Osteoblast (primary cell): ENCODE measurements at regions not wholly inside any gene's neighbourhood (a gene's known extent, or its start where the extent isn't known, plus 50 kb on each side); places are given as distances from the start of the nearest gene placed in this dataset.

ENCODE experiments used
- DNase-seq: peaks from one replicate; pipeline ENCODE4 v3.0.0; 2011; ENCODE audit warnings: low spot score, mixed read lengths; ENCODE audit not compliant: insufficient read length; ENCODE audit errors: missing footprints
- H2AFZ ChIP-seq: 2 replicates; pipeline ENCODE4 v1.6.0; 2011; ENCODE audit warnings: mild to moderate bottlenecking, low read length
- H3K27ac ChIP-seq: 2 replicates; pipeline ENCODE4 v1.5.1; 2011; ENCODE audit warnings: mild to moderate bottlenecking, low read depth, low read length, moderate library complexity
- H3K27me3 ChIP-seq: 2 replicates; pipeline ENCODE4 v1.6.0; 2012; ENCODE audit warnings: mild to moderate bottlenecking, control low read depth, inconsistent platforms, low read length, moderate library complexity; ENCODE audit not compliant: insufficient read depth
- H3K36me3 ChIP-seq: 2 replicates; pipeline ENCODE4 v1.5.1; 2011; ENCODE audit warnings: mild to moderate bottlenecking, low read length, control low read depth, moderate library complexity; ENCODE audit not compliant: insufficient read depth
- H3K4me1 ChIP-seq: 2 replicates; pipeline ENCODE4 v1.5.1; 2011; ENCODE audit warnings: mild to moderate bottlenecking, low read length, control low read depth, moderate library complexity; ENCODE audit not compliant: insufficient read depth
- H3K4me2 ChIP-seq: 2 replicates; pipeline ENCODE4 v1.6.0; 2011; ENCODE audit warnings: mild to moderate bottlenecking, low read length; ENCODE audit not compliant: insufficient read depth
- H3K4me3 ChIP-seq: fragments of 200-600 bp; sonication (generic); 3 replicates; pipeline ENCODE4 v1.5.1; 2012; ENCODE audit warnings: mild to moderate bottlenecking, low read length, inconsistent platforms; ENCODE audit not compliant: insufficient read depth
- H3K79me2 ChIP-seq: 2 replicates; pipeline ENCODE4 v1.6.0; 2012; ENCODE audit warnings: mild to moderate bottlenecking, low read length, control low read depth, inconsistent platforms; ENCODE audit not compliant: insufficient read depth
- H3K9me3 ChIP-seq: 2 replicates; pipeline ENCODE4 v1.5.1; 2011; ENCODE audit warnings: low read depth, low read length, control low read depth
- H4K20me1 ChIP-seq: 2 replicates; pipeline ENCODE4 v1.6.0; 2012; ENCODE audit warnings: mild to moderate bottlenecking, low read length, control low read depth; ENCODE audit not compliant: insufficient read depth
- TF ChIP-seq, protein P1 (sequence below): IDR thresholded peaks from 2 replicates; pipeline ENCODE4 v1.5.1; 2011; ENCODE audit warnings: mild to moderate bottlenecking, low read depth, low read length, moderate library complexity; ENCODE audit errors: extremely low read depth

DNA sequence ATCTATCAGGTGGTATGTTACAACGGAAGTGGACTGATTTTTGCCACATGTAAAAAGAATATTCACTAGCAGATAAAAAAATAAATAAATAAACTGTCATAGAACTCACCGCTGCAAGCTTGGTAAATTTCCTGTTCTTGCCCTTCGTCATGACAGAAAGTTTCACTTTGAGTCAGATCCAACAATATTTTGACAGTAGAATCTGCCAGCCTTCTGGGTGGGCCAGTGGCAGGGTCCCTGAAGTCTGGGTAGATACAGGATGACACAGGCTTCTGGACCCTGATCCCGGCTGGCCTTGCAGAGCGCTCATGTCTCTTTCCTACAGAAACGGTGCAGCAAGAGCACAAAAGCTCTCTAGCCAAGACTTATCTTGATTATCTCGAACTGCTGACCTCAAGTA is 97.8 kb upstream of the PMAIP1 start:
- H3K4me3 ChIP-seq, result no peak overlapping the region

DNA sequence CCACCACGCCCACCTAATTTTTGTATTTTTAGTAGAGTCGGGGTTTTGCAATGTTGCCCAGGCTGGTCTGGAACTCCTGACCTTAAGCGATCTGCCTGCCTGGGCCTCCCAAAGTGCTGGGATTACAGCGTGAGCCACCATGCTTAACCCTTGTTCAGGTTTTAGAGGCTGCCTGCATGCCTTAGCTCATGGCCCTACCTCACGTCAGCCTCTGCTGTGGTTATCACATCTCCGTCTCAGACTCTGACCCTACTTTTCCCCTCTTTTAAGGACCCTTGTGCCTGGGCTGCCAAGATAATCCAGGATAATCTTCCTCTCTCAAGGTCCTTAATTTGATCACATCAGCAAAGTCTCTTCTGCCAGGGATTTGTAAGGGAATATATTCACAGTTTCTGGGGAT is 98.2 kb upstream of the PMAIP1 start:
- Histone ChIP-seq H3K79me2 (no peaks in the 10 kb centered on the region), H3K27ac (no peak overlapping the region), H3K36me3 (no peaks in the 10 kb centered on the region), H3K27me3 (no peaks in the 10 kb centered on the region), H2AFZ (no peak overlapping the region), H3K4me3 (no peak overlapping the region), H3K9me3 (no peaks in the 10 kb centered on the region), H4K20me1 (no peaks in the 10 kb centered on the region), H3K4me2 (no peak overlapping the region), H3K4me1 (no peaks in the 10 kb centered on the region)
- no peak for DNase-seq
- TF ChIP-seq, protein P1, sequence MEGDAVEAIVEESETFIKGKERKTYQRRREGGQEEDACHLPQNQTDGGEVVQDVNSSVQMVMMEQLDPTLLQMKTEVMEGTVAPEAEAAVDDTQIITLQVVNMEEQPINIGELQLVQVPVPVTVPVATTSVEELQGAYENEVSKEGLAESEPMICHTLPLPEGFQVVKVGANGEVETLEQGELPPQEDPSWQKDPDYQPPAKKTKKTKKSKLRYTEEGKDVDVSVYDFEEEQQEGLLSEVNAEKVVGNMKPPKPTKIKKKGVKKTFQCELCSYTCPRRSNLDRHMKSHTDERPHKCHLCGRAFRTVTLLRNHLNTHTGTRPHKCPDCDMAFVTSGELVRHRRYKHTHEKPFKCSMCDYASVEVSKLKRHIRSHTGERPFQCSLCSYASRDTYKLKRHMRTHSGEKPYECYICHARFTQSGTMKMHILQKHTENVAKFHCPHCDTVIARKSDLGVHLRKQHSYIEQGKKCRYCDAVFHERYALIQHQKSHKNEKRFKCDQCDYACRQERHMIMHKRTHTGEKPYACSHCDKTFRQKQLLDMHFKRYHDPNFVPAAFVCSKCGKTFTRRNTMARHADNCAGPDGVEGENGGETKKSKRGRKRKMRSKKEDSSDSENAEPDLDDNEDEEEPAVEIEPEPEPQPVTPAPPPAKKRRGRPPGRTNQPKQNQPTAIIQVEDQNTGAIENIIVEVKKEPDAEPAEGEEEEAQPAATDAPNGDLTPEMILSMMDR, result no peak

More for the DNA sequence above, 97.8 kb upstream of the PMAIP1 start:
- Histone ChIP-seq H3K36me3 (no peaks in the 10 kb centered on the region), H4K20me1 (no peaks in the 10 kb centered on the region), H3K4me2 (no peak overlapping the region), H3K27ac (no peak overlapping the region), H3K79me2 (no peaks in the 10 kb centered on the region), H3K4me1 (no peaks in the 10 kb centered on the region), H3K27me3 (no peaks in the 10 kb centered on the region), H2AFZ (no peak overlapping the region), H3K9me3 (no peaks in the 10 kb centered on the region)
- DNase-seq, result no peak
- TF ChIP-seq, protein P1, result no peak

- no peaks in the 10 kb centered on the region for H3K4me1 ChIP-seq
- TF ChIP-seq, protein P1, result no peak
- no peaks in the 10 kb centered on the region for H4K20me1 ChIP-seq
- H3K79me2 ChIP-seq, result no peaks in the 10 kb centered on the region
- H2AFZ ChIP-seq, result no peak overlapping the region
- no peaks in the 10 kb centered on the region for H3K36me3 ChIP-seq
- no peak overlapping the region for H3K27ac ChIP-seq
- no peak overlapping the region for H3K4me2 ChIP-seq
- no peak for DNase-seq
- H3K27me3 ChIP-seq, result no peaks in the 10 kb centered on the region
- no peaks in the 10 kb centered on the region for H3K9me3 ChIP-seq
- H3K4me3 ChIP-seq, result no peak overlapping the region
Observed at GRCh38 chr18:59800897-59801296, 98.9 kb upstream of the PMAIP1 start.

DNA sequence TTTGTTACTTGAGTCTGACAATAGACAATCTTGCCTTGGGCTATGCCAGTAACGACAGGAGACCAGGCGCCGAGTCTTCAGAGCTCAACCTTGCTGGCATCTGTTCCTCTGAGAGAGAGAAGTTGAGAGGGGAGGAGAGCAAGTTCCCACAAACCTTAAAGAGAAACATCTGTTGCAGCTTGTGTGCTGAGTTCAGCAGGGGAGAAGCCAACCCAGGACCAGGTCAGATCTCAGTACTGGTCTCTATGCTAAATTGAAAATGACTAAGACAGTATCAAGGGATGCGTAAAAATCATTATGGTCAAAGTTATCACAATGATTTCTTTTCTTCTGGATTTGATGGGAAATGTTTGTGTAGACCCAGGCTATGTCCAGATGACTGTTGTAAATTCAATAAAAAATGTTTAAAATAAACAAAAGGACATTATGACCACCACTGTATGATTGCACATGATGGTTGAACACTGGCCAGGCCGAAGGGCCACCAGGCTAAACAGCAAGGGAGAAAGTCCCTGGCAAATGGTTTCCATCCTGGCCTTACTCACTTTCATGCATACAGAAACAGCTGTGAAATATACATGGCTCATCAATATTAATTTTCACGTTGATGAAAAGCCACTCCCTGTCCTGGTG is 100.3 kb upstream of the PMAIP1 start:
- Histone ChIP-seq H2AFZ (no peak overlapping the region), H3K27ac (no peak overlapping the region), H3K9me3 (no peaks in the 10 kb centered on the region), H3K4me3 (no peak overlapping the region), H4K20me1 (no peaks in the 10 kb centered on the region), H3K4me2 (no peak overlapping the region), H3K36me3 (no peaks in the 10 kb centered on the region), H3K27me3 (no peaks in the 10 kb centered on the region), H3K79me2 (no peaks in the 10 kb centered on the region), H3K4me1 (no peaks in the 10 kb centered on the region)
- peak; percentile 87 for DNase-seq
- TF ChIP-seq, protein P1, result no peak
